Dedifferentiated amniotic fluid mesenchymal stem cell (primary cell): ENCODE measurements at regions not wholly inside any gene's neighbourhood (a gene's known extent, or its start where the extent isn't known, plus 50 kb on each side); places are given as distances from the start of the nearest gene placed in this dataset.
"Not testable (repeated sequence)": the region's sequence is repeated elsewhere in the genome, so short reads cannot be mapped to it uniquely, and the experiment has no call there.

ENCODE experiments used
- DNase-seq: peaks from one replicate; pipeline ENCODE4 v3.0.0-alpha.2; 2016; ENCODE audit errors: extremely low spot score

DNA sequence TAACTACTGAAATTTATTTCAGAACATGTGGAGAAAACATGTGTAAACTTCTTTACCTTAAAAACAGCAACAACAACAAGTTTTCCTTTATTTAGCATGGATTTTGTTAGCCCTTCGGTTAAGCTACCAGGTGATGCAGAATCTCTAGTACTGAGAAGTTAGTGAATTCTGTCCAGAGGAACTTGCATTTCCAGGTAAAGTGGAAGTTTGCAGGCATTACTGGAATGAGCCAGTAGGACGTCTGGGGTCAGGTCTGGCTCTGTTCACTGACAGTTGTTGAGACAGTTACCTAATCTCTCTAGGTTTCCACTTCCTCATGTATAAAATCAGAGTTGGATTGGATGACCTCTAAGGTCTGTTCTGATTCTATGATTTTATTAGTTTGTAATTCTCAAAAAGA, 244.3 kb downstream of the OLFM4 start:
- no peak for DNase-seq

DNA sequence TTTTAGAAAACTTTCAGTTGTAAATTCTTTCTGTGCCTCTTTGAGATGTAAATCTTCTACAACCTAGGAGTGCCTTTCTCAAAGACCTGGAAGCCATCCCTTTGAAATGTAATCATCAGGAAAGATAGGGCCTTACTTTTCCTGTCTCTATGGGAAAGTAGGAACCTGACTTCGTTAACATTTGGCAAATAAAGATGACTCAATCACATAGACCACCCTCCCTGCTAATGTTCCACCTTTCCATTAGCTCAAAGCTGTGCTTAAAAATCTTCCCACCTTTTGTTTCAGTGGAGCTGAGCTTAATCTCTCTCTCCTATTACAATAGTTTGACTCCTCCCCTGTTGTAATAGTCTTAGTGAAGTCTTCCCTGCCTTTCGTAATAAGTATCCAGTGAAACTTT, 247.7 kb downstream of the OLFM4 start:
- no peak for DNase-seq

DNA sequence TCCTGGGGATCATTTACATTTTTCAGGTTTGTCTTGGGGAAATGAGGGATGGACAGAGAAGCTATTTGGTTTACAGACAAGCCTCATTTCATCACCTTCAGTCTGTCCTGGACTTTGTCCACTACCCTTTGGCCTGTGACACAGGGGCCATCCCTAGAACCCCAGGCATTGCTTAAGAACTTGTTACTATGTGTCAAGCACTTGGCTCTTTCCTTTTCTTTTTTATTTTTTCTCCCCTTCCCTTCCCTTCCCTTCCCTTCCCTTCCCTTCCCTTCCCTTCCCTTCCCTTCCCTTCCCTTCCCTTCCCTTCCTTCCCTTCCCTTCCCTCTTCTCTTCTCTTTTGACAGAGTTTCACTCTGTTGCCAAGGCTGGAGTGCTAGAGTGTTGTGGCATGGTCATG, 253.1 kb downstream of the OLFM4 start:
- no peak for DNase-seq

DNA sequence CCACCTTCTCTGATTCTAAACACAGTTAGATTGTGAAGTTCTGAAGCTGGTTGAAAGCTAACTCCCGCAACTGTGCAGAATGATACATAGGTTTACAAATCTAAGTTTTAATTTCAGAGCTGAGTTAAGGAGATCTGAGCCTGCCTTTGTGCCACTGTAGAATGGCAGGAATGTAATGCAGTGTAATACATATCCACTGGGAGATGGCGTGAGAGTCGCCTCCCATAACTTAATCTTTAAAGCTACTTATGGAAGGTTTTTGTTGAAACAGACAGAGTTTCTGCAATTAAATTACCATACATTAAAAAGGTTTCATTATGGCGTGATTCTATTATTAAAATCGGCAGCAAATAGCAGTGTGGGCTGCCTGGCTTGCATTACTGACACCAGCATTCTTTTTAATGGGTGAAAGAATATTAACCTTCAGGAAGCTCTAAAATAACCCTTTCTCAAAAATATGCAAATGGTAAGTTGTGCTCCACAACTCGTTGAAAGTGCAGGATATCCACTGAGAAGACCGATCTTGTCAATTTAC, 257.4 kb downstream of the OLFM4 start:
- DNase-seq, result no peak

DNA sequence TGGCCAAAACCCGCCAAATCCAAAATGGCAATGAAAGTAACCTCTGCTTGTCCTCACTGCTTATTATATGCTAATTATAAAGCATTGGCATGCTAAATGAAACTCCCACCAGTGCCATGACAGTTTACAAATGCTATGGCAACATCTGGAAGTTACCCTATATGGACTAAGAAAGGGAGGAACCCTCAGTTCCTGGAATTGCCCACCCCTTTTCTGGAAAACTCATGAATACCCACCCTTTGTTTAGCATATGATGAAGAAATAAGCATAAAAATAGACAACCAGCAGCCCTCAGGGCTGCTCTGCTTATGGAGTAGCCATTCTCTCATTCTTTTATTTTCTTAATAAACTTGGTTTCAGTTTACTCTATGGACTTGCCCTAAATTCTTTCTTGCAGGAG, 269.8 kb downstream of the OLFM4 start:
- no peak for DNase-seq

DNA sequence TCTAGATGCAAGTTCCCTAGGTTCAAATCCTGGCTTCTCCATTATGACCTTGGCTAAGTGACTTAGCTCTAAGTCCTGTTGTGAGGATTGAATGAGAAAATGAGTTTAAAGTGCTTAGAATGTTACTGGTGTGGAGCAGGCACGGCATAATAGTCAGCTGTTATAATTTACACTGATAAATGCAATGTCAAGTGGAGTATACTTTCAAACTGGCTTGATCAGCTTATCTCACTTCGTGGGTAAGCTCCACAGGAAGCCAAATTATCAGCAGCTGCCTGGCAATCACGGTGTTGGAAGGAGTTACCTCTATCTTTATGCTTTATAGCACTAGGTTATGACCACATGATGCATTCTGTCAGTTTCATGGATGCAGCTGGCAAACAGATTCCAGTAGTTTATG, 272.8 kb downstream of the OLFM4 start:
- DNase-seq, result no peak

DNA sequence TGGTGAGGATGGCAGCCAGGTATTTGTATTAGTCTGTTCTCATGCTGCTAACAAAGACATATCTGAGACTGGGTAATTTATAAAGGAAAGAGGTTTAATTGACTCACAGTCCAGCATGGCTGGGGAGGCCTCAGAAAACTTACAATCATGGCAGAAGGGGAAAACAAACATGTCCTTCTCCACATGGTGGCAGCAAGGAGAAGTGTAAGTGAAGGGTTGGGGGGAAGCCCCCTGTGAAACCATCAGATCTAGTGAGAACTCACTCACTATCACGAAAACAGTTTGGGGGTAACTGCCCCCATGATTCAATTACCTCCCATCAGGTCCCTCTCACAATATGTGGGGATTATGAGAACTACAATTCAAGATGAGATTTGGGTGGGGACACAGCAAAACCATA, 276.8 kb downstream of the OLFM4 start:
- DNase-seq, result not testable (repeated sequence)

DNA sequence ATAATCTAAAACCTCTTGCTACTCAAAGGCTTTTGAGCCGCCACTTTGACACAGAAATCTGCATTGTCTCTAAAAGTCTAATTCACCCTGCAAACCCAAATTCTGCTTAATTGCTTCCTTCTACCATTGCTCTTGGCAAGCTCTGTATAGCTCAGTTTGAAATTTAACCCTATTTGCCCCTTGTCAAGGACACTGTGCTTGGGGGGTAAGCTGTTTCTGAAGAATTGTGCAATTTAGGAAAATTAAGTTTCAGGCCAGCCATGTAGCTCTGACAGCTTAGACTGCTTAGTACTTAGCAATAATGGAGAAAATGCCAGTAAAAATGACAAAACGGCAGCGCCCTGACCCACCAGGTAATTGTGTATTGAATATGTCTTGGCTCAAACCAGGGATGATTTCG, 282.2 kb downstream of the OLFM4 start:
- DNase-seq, result no peak

DNA sequence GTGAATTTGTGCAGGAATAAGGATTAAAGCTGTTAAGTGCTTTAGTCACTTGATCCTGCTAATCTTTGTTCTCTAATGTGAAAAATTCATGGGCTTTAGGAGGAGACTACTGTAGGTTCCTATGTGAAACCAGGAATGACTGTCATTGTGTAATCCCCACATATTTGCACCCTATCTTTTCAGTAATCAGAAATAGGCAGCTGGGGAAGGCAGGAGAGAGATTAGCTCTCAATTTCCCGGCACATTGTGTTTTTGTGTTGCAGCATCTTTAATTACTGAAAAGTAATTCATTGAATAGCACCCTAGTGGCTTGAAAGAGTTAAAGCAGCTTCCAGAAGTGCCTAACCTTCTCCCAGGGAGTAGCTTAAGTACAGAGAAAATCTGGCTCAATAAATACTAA, 282.9 kb downstream of the OLFM4 start:
- DNase-seq, result no peak

DNA sequence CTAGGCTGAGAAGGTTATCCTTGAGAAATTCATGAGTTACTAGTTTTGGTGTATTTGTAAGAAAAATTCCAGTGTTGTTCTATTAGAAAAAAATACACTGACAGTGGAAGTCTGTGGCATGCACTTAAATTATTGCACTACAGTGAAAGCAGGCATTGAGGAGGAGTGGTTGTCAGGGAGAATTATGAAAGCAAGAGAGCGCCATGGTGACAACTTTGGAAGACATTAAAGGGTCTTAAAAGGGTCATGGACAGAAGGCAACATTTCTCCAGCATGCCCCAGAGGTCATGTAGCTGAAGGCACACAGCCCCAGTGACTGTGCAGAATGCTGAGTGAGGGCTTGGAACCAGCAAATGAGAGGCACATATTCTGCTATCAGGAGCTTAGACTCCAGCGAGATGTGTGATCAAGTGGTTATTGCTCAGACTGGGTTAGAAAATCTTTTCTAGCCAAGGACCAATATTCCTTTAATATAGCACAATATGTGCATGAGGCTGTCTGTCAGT, 292.7 kb downstream of the OLFM4 start:
- no peak for DNase-seq

DNA sequence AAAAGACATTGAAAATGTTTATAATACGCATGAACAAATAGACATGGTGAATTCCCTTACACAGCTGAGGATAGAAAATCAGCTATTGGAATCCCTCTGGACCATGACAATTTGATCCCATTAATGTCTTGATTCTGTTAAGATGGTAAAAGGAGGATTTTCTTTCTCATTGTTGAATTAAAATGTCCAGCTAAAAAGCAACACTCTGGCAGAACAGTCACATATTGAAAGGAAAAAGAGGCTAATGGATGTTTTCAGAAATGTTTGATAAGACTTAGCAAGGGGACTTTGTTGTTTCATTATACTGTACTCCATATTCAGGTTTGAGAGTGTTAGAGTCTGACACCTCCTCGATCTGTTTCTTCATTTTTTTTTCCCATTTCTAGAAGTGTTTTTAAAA, 296.0 kb downstream of the OLFM4 start:
- no peak for DNase-seq

DNA sequence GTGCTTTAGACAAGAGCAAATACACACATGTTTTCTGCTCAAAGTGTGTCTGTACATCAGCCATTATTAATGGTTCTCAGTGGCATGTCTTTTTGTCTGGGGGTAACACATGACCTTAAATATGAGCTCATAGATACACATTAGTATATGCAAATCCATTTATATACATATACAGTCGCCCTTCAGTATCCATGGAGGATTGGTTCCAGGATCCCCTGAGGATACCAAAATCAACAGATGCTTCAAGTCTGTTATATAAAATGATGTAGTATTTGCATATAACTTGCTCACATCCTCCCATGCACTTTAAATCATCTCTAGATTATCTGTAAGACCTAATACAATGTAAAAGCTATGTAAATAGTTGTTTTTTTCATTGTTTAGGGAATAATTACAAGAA, 298.1 kb downstream of the OLFM4 start:
- no peak for DNase-seq

DNA sequence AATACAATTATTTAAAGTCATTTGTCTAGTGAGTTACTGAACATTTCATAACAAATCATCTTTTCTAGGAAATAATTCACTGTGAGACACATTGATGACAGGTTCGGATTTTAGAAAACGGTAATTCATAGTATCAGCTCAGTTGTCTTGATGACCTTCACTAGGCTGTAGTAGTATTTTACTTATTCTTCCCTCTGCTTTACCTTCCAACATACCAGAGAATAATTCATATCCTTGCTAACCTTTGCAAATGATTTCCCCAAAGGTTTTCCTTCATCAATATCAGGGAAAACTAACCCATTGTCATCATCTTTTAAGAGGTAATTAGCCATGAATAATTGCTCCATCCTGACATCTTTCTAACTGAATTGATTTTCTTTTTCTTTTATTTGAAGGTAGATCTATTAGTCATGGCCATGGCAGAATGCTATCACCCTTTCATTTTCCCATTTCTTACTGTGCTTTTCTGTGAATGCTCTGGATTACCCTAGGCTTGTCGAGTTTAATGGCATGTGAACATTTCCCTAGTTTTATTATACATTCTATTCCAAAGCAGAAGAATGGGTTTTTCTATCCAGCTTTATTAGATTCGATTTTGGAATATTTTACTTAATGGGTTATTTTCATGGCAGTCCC, 299.2 kb downstream of the OLFM4 start:
- DNase-seq, result no peak

DNA sequence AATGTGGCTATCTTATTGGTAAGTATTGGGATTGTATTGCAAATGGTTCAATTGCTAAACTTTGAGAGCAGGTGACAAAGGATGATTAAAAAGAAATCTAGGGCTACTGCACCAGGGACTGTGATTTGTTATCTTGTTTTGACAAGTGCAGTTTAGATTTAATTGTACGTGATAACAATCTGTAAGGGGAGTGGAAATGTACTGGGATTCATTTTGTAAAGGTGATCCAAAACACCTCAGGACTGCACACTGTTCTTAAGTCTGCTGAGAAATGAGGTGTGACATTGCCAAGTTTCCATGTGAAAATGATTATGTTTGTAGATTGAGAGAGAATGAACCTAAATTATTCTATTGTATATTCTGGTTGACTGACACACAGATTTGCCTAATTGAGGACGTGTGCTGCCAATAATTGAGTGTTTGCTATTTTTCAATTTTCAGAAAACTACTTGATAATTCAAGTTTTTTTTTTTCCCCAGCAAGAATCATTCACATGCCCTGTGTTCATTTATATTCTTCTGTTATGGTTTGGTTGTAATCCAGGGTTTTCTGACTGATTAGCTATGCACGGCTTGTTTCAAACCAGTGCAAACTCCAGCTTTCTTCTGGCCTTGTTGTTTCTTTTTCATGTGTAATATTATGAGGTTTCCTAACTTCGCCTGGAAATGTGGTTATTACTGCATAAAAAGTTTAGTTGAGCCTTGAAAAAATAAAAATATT, 308.0 kb downstream of the OLFM4 start:
- no peak for DNase-seq

DNA sequence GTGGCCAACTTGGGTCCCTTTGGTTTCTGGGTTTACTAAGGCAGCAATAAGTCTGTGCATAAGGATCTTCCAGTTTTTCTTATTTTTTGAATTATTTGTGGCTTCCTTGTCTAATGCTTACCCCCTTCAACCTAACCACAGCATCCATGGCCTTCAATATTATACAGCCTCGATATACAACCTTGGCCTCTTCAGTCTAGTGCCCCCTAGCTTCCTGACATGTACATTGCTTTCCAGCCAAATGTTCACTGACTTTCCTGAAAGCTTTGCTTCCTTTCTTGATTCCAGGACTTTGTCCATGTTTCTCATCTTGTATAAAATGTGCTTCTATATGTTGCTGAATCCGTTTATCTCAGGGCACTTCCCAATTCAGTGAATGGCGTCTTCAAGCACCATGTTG, 310.1 kb downstream of the OLFM4 start:
- DNase-seq, result no peak

DNA sequence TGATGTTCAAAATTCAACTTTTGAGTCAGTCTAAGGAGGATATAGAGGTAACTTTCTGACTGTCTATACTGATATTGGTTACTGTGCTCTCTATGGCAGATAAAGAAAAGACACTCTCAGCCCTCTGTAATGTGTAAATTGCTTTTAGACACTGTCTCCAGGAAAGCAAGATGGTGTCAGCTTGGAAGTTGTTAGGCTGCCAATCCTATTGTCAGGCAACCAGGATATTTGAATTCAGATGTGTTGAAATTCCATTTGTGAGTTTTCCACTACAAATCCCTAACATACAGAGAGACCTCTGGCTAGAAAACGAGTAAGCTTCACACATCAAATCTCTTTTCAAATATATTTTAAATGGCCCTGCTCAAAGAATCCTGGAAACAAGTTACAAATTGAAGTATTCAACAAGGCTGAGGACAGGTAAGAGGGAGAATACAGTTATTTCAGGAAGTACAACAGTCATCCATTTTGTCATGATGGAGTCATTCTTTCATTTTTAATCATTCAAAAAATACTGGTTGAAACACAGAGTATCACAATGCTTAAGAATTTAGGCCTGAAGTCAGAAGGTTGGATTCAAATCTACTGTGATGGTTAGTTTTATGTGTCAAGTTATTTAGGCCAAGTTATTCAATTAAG, 312.0 kb downstream of the OLFM4 start:
- DNase-seq, result no peak

DNA sequence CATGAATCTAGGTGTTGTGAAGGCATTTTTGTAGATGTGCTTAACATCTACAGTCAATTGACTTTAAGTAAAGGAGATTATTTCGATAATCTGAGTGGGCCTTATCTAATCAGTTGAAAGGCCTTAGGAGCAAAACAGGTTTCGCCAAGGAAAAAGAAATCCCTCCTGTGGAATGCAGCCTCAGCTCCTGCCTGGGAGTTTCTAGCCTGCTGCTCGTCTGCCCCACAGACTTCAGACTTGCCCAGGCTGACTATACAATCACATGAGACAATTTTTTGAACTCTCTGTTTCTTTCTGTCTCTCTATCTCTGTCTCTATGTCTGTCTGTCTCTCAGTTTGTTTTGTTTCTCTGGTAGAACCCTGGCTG, 312.5 kb downstream of the OLFM4 start:
- no peak for DNase-seq

DNA sequence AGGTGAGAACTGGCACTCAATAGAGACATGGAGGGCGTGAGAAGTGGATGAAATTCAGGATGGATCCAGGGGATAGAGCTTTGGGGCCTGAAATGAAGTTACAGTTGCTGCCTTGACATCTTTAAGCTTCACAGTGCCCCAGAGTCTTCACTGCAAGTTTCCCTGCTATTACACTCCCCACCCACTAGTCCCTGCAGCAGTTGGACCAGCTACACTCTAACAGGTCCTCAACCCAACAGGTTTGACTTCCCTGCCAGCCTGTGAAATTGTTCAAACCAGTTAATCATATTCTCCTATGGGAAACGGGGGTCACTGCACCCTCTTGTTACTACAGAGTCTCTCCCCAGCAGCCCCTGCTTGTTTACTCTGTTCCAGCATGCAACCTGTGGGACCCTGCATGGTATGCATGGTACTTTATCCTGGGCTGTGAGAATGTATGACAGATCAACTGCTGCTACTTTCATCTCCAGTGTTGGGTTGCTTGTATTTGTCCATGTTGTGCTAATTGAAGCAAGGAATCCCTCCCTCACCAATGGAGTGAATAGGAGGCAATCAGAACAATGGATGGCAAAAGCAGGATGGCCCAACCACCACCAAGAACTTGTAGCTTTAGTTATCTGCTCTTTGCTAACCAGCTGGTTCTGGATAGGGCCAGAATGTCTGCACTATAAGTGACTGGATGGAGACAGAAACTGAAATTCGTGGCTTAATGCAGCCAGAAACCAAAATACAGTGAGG, 314.2 kb downstream of the OLFM4 start:
- no peak for DNase-seq

DNA sequence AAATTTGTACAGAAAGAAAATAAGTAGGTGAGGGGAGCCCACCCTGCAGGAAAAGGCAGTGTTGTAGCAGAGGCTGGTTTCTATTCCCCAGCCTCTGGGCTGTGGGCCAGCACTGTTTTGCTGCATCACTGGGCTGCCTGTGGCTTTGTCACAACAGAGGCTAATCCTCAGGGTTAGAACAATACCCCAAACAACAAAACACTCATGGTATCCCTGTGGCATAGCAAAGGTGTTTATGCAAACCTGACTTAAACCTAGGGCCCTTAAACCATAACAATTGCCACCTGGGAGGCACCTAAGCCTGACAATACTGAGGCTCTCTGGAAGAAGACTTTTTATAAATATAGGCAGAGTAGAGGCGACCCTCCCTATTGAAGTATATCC, 314.7 kb downstream of the OLFM4 start:
- DNase-seq, result no peak

DNA sequence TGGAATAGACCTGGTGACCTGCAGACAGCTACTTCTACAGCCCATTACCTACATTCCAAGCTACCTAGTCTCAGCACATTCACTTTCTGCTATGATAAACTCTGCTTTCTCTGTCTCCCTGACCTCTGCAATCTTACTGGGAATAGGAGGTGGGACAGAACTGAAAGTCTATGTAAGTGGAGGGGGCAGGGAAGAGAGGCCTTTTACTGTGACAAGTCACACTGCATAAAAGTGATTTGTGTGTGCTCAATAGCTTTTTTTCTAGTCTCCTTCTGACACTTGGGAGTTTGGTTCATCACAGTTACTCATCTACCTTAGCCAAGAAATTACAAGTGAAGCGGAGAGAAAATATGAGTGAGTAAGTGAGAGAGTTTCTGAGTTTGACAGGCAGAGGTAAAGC, 322.4 kb downstream of the OLFM4 start:
- DNase-seq, result no peak

DNA sequence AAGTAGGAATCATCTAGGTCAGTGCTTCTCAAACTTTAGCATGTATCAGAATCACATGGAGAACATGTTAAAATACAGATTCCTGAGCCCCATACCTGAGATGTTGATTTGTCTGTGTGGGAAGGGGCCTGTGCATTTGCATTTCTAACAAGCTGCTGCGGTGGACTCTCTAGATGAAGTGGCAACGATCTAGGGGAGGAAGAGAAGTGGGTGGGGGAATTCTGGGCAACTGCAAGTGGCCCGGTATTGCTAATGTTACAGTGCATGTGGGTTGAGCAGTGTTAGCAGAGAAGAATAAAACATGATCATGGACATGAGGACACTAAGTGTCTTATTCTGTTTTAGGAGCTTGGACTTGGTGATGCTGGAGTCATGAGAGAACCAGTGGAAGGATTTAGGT, 329.0 kb downstream of the OLFM4 start:
- DNase-seq, result no peak

DNA sequence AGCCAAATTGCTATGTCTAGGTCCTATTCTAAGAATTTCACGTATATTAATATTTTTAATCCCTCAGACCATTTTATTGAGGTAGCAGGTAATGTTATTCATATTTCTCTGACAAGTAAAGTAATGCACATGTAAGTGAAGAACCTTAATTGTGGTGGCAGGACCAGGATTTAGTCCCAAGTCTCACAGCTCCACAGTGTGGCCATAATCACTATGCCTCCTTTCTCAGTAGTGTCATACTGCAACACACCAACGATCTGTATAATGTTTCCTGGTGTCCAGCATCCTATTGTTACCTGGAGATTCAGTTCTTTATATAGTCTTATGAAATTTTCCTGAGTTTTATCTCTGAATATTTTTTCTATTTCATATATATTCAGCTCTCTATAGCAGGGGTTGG, 340.3 kb downstream of the OLFM4 start:
- DNase-seq, result no peak
